ENCODE measurements at regions not wholly inside any gene's neighbourhood (a gene's known extent, or its start where the extent isn't known, plus 50 kb on each side); places are given as distances from the start of the nearest gene placed in this dataset.
A peak's percentile ranks its signal among the peaks of the same experiment; 100 is the strongest.

DNA sequence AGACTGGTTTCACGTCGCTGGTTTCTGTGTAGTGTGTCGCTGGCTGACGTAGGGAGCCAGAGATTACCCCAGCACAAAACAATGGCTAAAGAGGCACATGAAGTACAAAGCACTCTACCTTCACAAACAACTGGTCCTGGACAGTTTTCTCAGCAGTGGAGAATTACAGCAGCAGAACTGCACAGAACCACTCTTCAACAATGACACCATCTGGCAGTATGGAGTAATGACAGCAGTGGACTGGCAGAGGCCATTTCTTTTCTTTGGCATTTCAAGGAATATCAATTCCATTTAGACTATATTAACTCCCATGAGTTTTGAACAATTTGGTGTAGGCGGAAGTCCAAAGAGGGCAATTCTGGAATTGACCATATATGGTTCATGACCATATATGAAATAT, 1074.1 kb downstream of the AACS start:
- no peak for TF ChIP-seq EZH2 (IDR thresholded peaks at IDR 0.05; ENCODE audit: borderline replicate concordance, low read length)
- TF ChIP-seq, protein P1, sequence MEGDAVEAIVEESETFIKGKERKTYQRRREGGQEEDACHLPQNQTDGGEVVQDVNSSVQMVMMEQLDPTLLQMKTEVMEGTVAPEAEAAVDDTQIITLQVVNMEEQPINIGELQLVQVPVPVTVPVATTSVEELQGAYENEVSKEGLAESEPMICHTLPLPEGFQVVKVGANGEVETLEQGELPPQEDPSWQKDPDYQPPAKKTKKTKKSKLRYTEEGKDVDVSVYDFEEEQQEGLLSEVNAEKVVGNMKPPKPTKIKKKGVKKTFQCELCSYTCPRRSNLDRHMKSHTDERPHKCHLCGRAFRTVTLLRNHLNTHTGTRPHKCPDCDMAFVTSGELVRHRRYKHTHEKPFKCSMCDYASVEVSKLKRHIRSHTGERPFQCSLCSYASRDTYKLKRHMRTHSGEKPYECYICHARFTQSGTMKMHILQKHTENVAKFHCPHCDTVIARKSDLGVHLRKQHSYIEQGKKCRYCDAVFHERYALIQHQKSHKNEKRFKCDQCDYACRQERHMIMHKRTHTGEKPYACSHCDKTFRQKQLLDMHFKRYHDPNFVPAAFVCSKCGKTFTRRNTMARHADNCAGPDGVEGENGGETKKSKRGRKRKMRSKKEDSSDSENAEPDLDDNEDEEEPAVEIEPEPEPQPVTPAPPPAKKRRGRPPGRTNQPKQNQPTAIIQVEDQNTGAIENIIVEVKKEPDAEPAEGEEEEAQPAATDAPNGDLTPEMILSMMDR (conservative IDR thresholded peaks at IDR 0.05 in 1 of 2, IDR thresholded peaks at IDR 0.05 in 1 of 2; ENCODE audit: extremely low read depth in 1 of 2, insufficient read depth in 1 of 2, low read depth in 1 of 2, low read length in 2 of 2), result peak in 1 of 2 donors; percentile 26

Data from mammary epithelial cell (primary cell).